ENCODE measurements at regions not wholly inside any gene's neighbourhood (a gene's known extent, or its start where the extent isn't known, plus 50 kb on each side); places are given as distances from the start of the nearest gene placed in this dataset.
"Not testable (repeated sequence)": the region's sequence is repeated elsewhere in the genome, so short reads cannot be mapped to it uniquely, and the experiment has no call there.

DNA sequence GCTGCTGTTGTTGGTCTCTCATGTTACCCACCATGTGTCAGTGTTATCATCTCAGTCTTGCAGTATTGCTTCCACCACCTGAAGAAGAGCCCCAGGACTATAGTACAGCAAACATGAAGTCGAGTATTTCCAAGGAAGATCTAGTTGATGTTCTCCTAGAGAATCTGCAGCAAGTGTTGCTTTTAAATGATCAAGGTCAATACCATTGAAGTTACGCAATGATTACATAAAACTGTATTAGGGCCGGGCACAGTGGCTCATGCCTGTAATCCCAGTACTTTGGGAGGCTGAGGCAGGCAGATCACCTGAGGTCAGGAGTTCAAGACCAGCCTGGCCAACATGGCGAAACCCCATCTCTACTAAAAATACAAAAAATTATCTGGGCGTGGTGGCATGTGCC lies 173.9 kb downstream of the TJP1 start:
- not testable (repeated sequence) for DNase-seq

GRCh38 chr15:29645841-29646240 lies 176.4 kb downstream of the TJP1 start:
- no peak for DNase-seq

DNA sequence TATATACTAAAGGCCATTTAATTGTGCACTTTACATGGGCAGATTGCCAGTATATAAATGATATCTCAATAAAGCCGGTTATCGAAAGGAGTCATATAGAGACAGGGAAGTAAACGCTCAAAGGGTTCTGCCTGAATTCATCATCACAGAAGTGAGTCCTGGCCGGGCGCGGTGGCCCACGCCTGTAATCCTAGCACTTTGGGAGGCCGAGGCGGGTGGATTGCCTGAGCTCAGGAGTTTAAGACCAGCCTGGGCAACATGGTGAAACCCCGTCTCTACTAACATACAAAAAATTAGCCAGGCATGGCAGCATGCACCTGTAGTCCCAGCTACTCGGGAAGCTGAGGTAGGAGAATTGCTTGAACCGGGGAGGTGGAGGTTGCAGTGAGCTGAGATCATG lies 177.9 kb downstream of the TJP1 start:
- DNase-seq: not testable (repeated sequence)

DNA sequence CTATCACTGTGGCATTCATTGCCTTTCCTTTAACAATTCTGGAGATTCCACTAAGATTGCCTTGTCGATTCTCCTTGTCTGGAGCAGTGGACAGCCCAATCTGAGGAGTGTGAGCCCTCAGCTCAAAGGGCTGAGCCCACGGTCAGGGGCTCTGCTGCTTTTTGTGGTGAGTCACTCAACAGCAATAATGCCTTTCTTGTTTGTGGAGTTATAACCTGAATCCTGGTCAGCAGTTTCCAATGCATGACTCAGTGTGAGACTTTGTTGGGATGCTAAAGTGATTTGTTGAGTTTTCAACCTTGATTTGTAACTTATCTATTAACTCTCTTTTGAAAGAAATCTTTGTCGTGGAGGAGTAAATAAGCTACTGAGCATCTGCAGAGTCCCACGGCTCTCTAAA lies 183.5 kb downstream of the TJP1 start:
- peak; percentile 24 for DNase-seq

DNA sequence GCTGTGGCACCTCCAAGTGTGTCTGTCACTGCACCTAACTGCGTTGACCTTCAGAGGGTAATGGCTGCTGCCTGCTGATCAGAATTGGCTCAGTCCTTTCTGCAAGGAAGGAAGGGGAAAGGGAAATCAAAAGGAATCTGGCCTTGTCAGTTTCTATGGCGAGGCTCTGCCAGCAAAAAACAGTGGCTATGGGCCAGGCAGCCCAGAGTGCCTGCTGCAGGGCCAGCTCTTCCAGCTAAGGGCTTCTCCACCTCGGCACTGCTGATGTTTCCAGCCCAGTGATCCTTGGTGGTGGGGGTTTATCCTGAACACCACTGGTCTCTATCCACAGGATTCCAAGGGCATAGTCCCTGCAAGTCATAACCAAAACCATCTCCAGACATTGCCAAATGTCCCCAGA lies 184.3 kb downstream of the TJP1 start:
- no peak for DNase-seq

GRCh38 chr15:29637555-29637954 lies 184.7 kb downstream of the TJP1 start:
- DNase-seq: no peak

- DNase-seq: no peak
Observed at GRCh38 chr15:29636921-29637320, 185.3 kb downstream of the TJP1 start.

GRCh38 chr15:29636140-29636539 lies 186.1 kb downstream of the TJP1 start:
- no peak for DNase-seq

- DNase-seq: no peak
Observed at GRCh38 chr15:29635513-29636098, 186.7 kb downstream of the TJP1 start.

GRCh38 chr15:29633971-29634370 lies 188.3 kb downstream of the TJP1 start:
- DNase-seq: no peak

GRCh38 chr15:29632671-29633406 lies 189.4 kb downstream of the TJP1 start:
- DNase-seq: no peak

DNA sequence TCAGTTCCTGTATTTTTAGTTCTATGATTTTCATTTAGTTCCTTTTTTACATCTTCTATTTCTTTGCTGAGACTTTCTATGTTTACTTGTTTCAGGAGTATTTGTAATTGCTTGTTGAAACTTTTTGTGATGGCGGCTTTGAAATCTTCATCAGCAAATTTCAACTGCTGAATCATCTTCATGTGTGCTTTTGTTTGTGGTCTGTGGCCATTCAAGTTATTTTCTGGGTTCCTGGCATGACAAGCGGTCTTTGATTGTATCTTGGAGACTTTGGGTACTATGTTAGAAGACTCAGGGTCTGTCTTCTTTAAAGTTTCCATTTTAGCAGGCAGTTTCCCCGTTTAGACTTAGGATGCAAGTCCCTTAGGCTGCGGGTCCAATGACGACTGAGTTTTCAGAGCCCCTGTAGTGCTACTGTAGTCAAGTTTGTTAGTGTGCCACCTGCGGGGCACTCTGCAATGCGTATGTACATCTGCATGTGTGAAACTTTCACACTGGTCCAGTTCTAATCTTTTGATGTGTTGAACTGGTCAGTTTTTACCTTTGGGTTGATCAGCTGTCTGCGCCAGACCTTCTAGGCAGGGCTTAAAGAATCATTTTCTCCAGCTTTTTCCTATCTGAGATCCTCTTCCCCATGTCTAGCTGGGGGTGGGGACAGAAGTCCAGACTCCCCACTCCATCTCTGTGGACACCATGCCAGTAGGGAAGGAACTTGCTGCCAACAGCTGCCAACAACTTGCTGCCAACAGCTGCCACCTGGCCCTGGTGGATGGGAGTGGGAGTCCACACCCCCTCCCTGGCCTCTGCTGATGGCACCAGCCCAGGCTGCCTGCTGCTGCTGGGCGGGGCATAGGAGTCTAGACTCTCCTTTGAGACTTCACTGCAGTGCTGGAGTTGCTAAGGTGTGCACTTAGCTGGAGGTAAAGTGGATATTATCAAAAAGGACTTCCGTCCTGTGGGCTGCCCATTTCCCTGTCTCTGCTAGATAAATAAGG lies 190.9 kb downstream of the TJP1 start:
- no peak for DNase-seq

GRCh38 chr15:29624271-29624670 lies 198.0 kb downstream of the TJP1 start:
- no peak for DNase-seq

DNA sequence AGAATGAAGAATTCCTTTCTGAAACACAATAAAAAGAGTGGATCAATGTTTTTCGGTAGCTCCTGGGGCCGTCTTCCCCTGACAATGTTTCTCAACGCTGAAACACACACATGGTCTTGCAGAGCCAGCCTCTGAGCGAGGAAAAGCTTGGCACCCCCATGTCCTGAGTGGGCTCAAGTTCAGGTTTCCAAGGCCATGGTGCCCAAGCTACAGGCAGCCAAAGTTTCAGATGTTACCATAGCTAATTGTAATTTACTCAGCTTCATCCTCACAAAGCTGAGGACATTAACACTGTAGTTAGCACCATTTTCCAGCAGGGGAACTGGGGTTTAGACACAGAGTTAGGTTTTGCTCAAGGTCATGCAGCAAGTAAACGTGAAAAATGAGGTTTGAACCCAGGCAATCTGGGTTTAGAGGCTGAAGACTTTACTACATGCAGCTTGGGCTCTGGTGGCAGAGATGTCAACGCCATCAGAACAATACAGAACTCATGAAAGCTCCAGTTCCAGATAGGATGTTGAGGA lies 199.1 kb downstream of the TJP1 start:
- no peak for DNase-seq

DNA sequence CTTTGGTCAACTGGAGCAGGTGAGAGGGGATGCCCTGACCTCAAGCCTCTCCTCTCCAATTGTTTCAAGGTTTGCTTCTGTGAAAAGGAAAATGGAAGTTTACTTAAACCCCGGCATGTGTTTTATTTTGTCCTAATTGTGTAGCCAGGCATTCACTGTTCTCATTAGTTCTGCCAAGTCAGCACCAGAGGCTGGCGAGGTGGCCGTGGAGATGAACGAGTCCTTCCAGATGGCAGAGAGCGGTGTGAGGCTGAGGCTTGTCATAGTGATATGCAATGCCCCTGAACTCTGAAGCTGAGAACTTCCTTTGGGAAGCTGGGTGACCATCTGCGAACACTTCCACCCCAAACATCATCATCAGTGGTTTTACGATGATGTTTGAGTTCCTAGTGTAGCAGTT lies 199.6 kb downstream of the TJP1 start:
- DNase-seq: no peak

DNA sequence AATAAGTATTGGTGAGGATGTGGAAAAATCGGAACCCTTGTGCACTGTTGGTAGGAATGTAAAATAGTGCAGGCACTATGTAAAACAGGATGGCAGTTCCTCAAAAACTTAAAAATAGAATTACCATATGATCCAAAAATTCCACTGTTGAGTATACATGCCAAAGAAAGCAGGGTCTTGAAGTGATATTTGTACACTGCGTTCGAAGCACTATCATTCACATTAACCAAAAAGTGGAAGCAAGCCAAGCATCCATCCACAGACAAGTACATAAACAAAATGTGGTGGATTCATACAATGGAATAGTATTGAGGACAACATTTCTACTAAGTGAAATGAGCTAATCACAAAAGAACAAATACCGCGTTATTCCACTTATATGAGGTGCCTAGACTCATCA lies 200.7 kb downstream of the TJP1 start:
- DNase-seq: no peak

- no peak for DNase-seq
Observed at GRCh38 chr15:29618586-29618985, 203.7 kb downstream of the TJP1 start.

GRCh38 chr15:29616512-29616911 lies 205.8 kb downstream of the TJP1 start:
- DNase-seq: no peak

DNA sequence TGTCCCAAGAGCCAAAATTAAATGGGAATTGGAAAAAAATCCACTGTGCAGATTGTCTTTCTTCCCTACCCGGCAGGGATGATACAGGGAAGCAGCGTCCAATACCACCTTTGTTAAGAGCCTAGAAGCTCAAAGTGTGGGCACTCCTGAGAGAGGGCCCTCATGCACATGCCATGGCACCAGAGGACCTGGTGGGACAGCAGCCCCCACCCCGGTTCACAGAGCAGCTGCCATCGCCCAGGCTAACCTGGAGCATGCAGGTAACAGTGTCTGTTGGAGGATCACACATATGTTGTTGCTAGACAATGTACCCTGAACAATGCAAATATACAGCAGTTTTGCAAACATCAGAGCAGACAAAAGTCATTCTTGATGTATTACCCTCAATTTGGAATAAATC lies 206.5 kb downstream of the TJP1 start:
- no peak for DNase-seq

DNA sequence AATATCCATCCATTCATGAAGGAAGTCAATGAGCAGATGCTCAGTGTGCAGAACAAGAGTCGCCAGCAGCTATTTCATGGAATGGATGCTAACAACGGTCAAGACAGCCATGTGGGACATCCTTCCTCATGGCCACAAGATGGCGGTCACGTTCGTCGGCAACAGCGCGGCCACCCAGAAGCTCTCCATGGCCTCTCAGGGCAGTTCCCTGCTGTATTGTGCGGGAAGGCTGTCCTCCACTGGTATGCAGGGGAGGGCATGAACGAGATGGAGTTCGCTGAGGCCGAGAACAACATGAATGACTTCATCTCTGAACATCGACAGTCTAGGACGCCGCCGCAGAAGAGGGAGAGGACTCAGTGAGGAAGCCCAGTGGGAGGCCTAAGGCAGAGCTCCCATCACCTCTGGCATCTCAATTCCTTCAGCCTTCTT lies 208.3 kb downstream of the TJP1 start:
- no peak for DNase-seq

- peak; percentile 70 for DNase-seq
Observed at GRCh38 chr15:29612701-29613100, 209.6 kb downstream of the TJP1 start.

GRCh38 chr15:29612096-29612495 lies 210.2 kb downstream of the TJP1 start:
- DNase-seq: peak; percentile 98

DNA sequence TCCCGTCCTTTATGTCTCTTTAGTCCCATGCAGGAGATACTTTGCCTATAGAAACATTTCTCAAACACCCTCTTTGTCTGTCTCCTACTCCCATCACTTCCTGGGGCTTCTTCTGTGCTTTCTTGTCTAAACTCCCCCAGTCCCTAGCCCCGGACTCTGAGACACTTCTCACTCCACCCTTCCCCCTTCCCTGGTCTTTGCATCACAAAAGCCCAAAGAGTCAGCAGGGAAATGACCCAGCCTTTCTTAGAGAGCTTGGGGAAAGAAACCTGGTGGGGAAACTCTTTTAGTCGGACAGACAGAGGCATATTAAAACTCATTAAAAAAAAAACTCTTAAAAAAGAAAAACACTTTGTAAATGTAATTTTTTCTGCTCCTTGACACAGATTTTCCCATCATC lies 211.2 kb downstream of the TJP1 start:
- DNase-seq: no peak

Measured in fibroblast of skin of back (primary cell).